ENCODE measurements at regions not wholly inside any gene's neighbourhood (a gene's known extent, or its start where the extent isn't known, plus 50 kb on each side); places are given as distances from the start of the nearest gene placed in this dataset.

DNA sequence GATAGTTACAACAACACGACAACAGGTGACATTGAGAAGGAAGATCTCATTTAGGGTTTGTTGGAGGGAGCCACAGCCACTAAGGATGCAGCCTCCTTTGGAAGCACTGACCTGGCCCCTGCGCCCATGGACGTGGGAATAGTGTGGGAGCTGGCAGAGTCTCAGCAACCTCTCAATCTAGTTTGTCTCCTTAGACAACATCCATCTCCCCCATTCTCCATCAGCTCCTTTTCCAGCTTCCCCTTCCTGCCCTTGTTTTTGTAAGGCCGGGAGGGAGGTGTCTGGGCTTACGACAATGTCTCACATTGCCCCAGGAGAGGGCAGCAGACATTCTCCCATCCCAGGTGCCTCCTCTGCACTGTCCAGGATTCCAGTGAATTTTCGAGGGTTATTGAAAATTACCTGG lies 170.2 kb upstream of the PZP start:
- TF ChIP-seq, protein P1, sequence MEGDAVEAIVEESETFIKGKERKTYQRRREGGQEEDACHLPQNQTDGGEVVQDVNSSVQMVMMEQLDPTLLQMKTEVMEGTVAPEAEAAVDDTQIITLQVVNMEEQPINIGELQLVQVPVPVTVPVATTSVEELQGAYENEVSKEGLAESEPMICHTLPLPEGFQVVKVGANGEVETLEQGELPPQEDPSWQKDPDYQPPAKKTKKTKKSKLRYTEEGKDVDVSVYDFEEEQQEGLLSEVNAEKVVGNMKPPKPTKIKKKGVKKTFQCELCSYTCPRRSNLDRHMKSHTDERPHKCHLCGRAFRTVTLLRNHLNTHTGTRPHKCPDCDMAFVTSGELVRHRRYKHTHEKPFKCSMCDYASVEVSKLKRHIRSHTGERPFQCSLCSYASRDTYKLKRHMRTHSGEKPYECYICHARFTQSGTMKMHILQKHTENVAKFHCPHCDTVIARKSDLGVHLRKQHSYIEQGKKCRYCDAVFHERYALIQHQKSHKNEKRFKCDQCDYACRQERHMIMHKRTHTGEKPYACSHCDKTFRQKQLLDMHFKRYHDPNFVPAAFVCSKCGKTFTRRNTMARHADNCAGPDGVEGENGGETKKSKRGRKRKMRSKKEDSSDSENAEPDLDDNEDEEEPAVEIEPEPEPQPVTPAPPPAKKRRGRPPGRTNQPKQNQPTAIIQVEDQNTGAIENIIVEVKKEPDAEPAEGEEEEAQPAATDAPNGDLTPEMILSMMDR (IDR thresholded peaks at IDR 0.05) = peak; percentile 22; the same call in 1 of the 3 replicates
- TF ChIP-seq RAD21 (conservative IDR thresholded peaks at IDR 0.05 in 1 of 2, IDR thresholded peaks at IDR 0.05 in 1 of 2) (peak; percentile 32 to 53; a peak in 4 of 5 replicates), ZFP36 (IDR thresholded peaks at IDR 0.05; ENCODE audit: borderline replicate concordance, partially characterized antibody) (no peak), EP300 (IDR thresholded peaks at IDR 0.05) (no peak), MAZ (IDR thresholded peaks at IDR 0.05; ENCODE audit: borderline replicate concordance, low read depth, low read length) (no peak), POLR2A (IDR thresholded peaks at IDR 0.05; ENCODE audit: low read length) (no peak), HDAC2 (IDR thresholded peaks at IDR 0.05) (no peak)
- TF ChIP-seq, protein P2, sequence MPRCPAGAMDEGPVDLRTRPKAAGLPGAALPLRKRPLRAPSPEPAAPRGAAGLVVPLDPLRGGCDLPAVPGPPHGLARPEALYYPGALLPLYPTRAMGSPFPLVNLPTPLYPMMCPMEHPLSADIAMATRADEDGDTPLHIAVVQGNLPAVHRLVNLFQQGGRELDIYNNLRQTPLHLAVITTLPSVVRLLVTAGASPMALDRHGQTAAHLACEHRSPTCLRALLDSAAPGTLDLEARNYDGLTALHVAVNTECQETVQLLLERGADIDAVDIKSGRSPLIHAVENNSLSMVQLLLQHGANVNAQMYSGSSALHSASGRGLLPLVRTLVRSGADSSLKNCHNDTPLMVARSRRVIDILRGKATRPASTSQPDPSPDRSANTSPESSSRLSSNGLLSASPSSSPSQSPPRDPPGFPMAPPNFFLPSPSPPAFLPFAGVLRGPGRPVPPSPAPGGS (IDR thresholded peaks at IDR 0.05) = no peak
- TF ChIP-seq, protein P3, sequence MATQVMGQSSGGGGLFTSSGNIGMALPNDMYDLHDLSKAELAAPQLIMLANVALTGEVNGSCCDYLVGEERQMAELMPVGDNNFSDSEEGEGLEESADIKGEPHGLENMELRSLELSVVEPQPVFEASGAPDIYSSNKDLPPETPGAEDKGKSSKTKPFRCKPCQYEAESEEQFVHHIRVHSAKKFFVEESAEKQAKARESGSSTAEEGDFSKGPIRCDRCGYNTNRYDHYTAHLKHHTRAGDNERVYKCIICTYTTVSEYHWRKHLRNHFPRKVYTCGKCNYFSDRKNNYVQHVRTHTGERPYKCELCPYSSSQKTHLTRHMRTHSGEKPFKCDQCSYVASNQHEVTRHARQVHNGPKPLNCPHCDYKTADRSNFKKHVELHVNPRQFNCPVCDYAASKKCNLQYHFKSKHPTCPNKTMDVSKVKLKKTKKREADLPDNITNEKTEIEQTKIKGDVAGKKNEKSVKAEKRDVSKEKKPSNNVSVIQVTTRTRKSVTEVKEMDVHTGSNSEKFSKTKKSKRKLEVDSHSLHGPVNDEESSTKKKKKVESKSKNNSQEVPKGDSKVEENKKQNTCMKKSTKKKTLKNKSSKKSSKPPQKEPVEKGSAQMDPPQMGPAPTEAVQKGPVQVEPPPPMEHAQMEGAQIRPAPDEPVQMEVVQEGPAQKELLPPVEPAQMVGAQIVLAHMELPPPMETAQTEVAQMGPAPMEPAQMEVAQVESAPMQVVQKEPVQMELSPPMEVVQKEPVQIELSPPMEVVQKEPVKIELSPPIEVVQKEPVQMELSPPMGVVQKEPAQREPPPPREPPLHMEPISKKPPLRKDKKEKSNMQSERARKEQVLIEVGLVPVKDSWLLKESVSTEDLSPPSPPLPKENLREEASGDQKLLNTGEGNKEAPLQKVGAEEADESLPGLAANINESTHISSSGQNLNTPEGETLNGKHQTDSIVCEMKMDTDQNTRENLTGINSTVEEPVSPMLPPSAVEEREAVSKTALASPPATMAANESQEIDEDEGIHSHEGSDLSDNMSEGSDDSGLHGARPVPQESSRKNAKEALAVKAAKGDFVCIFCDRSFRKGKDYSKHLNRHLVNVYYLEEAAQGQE (IDR thresholded peaks at IDR 0.05) = no peak

All from A549 (cell line).